Occipital lobe (tissue), 1 donor: ENCODE measurements at regions not wholly inside any gene's neighbourhood (a gene's known extent, or its start where the extent isn't known, plus 50 kb on each side); places are given as distances from the start of the nearest gene placed in this dataset.
"Not testable (repeated sequence)": the region's sequence is repeated elsewhere in the genome, so short reads cannot be mapped to it uniquely, and the experiment has no call there.

Experiments used
- DNase-seq: peaks from one replicate; lab custom pipeline; 2025; lab: John Stamatoyannopoulos, UW

- DNase-seq = no peak
Observed at GRCh38 chr1:194935864-194936263, 1672.4 kb downstream of the KCNT2 start.

GRCh38 chr1:194931166-194931565 lies 1677.1 kb downstream of the KCNT2 start:
- DNase-seq = no peak

GRCh38 chr1:194930132-194930531 lies 1678.1 kb downstream of the KCNT2 start:
- DNase-seq = no peak

- DNase-seq = no peak
Observed at GRCh38 chr1:194929357-194929756, 1678.9 kb downstream of the KCNT2 start.

DNA sequence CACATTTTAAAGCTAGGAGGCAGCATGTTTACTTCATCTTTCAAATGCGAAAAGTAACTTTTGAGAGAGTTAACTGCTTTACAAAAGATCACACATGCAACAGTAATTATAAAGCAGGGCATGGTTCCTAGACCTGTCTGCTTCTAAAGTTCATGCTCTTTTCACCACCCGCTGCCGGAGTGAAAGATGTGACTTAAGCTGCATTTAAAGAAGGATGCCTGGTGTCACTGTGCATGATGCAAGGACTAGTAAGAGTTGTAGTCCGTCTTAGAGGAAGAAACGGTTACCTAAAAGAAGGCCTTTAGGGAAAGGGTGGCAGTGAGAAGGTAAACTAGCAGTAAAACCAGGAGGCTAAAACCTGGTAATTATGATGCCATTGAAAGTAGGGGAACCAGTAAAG lies 1689.1 kb downstream of the KCNT2 start:
- DNase-seq = no peak

GRCh38 chr1:194917769-194918168 lies 1690.5 kb downstream of the KCNT2 start:
- no peak for DNase-seq

- no peak for DNase-seq
Observed at GRCh38 chr1:194908643-194909042, 1699.6 kb downstream of the KCNT2 start.

GRCh38 chr1:194903524-194903923 lies 1704.7 kb downstream of the KCNT2 start:
- DNase-seq = no peak

GRCh38 chr1:194889310-194889709 lies 1702.9 kb upstream of the B3GALT2 start:
- DNase-seq = no peak

DNA sequence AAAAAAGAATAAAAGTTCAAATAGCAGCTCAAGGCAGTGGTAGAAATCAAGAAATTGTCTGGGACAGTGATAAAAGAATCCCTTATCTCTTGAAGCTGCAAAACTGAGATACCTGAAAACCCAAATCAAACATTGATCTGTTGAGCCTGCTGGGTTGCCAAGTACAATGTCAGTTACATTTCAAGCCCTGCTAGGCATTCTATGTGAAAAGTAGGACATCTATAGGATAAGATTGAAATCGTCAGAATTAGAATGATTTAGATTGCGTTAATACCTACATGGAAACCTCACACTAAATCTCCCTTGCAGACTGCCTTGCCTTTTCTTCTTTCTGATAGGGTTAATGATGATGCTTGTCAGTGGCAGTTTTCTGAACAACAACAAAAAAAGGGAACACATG lies 1684.4 kb upstream of the B3GALT2 start:
- no peak for DNase-seq

DNA sequence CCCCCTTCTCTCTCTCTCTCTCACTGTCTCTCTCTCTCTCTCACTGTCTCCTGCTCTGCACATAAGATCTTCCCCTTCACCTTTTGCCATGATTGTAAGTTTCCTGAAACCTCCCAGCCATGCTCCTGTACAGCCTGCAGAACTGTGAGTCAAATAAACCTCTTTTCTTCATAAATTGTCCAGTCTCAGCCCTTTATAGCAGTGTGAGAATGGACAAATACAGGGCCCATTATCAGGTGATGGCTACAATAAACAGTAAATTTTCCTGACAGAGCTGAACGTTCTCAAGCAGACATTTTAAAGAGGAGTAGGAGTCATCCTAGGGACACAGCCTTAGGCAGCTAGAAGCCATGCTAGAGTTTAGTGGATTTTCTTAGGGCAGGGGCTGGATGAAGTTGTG lies 1679.7 kb upstream of the B3GALT2 start:
- DNase-seq = no peak

DNA sequence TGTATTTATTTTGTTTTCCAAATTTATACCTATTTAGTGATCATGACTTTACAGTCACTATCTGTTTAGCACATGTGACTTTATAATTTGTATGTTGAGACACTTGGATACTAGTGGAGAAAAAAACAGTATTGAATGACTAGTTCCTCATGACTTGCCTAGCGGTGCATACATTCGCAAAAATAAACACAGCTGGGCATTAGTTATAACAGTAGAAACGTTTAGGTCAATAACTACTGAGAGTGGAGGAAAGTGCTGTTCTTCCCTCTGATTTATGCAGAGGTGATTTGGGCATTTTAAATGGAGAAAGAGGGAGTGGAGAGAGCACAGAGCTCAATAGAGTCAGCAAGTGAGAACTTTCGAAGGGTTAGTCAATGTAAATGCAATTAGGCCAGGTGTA lies 1679.0 kb upstream of the B3GALT2 start:
- DNase-seq = no peak

DNA sequence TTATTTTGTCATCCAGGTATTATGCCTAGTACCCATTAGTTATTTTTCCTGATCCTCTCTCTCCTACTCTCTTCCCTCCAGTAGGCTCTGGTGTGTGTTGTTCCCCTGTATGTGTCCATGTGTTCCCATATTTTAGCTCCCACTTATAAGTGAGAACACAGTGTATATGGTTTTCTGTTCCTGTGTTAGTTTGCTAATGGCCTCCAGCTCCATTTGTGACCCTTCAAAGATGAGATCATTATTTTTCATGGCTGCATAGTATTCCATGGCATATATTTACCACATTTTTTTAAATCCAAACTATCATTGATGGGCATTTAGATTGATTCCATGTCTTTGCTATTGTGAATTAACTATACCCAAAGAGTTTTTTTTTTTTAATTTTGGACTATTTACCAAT lies 1675.7 kb upstream of the B3GALT2 start:
- DNase-seq = no peak

DNA sequence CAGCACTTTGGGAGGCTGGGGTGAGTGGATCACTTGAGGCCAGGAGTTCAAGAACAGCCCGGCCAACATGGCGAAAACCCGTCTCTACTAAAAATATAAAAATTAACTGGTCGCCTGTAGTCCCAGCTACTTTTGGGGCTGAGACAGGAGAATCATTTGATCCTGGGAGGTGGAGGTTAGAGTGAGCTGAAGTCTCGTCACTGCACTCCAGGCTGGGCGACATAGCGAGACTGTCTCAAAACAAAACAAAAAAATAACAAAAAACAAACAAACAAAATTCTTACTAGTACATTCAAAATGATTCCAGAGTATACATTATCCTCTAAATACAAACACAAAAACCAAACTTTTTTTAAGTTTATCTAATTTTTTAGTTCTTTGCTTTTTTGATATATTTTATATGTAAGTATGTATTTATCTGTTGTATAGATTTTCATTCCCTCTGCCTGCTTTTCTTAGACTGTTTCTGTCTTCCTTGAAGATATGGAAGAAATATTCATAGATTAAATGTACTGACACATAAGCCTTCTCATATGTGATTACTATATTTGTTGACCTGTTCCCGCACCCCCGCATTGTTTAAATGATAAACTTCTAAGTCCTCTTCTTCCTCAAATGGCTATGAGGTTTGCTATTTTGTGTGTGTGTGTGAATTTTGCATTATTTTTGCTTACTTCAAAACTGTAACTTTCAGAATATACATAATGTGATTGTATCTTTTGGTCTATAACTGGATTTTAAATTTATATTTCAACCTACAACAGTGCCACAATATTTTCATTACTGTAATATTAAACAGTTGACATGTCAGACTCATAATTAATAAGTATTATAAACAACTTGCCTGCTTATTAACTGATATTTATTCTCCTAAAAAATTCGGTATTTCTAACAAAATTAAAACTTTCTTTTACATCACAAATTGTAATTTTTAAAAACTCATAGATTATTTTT lies 1674.1 kb upstream of the B3GALT2 start:
- DNase-seq = no peak

GRCh38 chr1:194859481-194860154 lies 1673.2 kb upstream of the B3GALT2 start:
- not testable (repeated sequence) for DNase-seq

DNA sequence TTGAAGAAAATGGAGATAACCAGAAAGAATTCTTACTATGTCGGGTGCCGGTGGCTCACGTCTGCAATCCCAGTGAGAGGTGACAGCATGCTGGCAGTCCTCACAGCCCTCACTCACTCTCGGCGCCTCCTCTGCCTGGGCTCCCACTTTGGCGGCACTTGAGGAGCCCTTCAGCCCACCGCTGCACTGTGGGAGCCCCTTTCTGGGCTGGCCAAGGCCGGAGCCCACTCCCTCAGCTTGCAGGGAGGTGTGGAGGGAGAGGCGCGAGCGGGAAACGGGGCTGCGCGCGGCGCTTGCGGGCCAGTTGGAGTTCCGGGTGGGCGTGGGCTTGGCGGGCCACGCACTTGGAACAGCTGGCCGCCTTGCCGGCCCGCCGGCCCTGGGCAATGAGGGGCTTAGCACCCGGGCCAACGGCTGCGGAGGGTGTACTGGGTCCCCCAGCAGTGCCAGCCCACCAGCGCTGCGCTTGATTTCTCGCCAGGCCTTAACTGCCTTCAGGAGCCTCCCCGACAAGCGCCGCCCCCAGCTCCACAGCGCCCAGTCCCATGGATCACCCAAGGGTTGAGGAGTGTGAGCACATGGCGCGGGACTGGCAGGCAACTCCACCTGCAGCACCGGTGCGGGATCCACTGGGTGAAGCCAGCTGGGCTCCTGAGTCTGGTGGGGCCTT lies 1672.5 kb upstream of the B3GALT2 start:
- DNase-seq = not testable (repeated sequence)

- no peak for DNase-seq
Observed at GRCh38 chr1:194857413-194857812, 1671.0 kb upstream of the B3GALT2 start.

DNA sequence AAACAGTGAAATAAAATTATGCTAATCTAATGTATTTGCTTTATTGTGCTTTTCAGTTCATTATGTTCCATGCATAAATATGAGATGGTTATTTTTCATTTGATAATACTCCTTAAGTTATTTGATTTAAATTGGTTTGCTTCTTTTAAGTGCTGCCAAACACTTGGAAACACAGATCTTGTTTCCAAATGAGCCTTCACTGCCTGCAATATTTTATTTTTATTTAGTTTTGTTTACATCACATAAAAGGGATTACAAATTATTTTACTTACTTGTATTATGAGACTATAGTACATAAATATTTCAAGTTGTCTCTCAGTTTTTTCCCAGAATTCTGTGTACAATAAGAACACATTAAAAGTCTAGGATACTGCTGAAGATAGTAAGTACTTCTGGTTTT lies 1662.4 kb upstream of the B3GALT2 start:
- no peak for DNase-seq

GRCh38 chr1:194846488-194846887 lies 1660.1 kb upstream of the B3GALT2 start:
- DNase-seq = no peak

DNA sequence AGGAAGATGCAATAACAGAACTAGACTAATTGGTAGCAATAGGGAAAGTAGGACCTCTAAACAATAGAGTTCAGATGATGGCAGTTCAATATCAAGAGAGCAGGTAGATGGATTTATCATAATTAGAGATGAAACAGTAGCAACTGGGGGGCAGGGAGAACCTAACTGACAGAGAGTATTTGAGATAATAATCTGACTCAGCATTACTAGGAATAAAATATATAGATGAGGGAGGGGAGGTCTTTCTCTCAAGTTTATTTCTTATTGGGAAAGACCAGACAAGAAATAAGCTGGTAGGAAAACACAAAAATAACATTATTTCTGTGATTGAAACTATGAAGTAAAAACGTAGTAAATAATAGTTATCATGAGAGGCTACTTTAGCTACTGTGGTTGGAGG lies 1656.7 kb upstream of the B3GALT2 start:
- no peak for DNase-seq

DNA sequence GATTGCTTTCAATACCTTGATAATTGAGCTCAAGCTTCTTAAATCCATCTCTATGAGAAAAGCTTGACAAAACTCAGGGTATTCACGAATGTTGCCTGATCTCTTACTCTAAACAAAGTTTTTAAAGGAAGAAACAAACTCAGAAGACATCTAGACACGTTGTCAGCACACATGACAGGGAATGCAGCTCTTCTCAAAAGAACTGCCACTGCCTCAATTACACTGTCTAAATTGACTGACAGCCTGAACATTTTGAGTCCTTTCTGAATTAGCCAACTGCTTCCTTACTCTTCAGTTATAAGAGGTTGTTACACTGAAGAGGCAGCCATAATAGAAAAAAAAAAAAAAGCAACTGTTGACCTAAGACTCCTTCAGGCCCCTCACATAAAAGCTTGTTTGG lies 1646.7 kb upstream of the B3GALT2 start:
- DNase-seq = no peak

DNA sequence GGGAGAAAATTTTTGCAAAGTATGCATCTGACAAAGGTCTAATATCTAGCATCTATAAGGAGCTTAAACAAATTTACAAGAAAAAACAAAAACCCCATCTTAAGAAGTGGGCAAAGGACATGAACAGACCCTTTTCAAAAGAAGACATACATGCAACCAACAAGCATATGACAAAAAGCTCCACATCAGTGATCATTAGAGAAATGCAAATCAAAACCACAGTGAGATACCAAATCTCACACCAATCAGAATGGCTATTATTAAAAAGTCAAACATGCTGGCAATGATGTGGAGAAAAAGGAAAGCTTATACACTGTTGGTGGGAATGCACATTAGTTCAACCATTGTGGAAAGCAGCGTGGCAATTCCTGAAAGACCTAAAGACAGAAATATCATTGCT lies 1645.2 kb upstream of the B3GALT2 start:
- DNase-seq = not testable (repeated sequence)
